Ammon's horn (tissue), 1 donor: ENCODE measurements at regions not wholly inside any gene's neighbourhood (a gene's known extent, or its start where the extent isn't known, plus 50 kb on each side); places are given as distances from the start of the nearest gene placed in this dataset.

ENCODE experiments used
- DNase-seq: peaks from one replicate; pipeline ENCODE4 v3.0.0-alpha.2; 2016; ENCODE audit warnings: low spot score

DNA sequence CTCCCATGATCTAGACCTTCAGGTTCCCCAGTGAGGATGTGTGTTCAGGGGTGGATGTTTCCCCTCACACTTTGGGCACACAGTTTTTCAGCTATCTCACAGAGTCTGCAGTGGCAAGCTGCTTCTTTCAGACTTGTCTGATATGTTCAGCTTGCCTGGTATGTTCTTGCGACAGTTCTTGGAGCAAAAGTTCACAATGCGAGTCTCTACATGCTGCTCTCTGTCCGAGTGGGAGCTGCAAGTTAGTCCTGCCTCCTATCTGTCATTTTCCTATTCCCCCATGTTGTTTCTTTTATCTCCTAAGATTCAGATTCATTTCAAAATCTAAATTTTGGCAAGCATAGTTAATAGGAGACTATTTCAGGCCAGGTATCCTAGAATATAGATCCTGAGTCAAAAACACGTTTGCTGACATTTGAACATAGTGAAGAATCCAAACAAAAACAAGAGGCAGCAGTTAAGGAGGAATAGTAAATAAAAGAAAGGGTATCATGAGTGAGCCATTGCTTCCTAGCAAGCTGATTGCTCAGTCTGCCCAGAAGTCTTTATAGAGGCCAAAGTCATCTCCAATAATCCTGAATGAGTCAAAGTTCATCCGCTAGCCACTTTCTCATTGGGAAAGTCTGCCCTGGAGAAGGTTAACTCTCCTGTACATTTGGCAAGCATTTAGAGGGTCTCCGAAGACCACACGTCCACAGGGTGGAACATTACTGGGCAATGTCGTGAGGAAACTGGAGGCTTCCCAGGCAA, 140.2 kb upstream of the MOCS1 start:
- no peak for DNase-seq

DNA sequence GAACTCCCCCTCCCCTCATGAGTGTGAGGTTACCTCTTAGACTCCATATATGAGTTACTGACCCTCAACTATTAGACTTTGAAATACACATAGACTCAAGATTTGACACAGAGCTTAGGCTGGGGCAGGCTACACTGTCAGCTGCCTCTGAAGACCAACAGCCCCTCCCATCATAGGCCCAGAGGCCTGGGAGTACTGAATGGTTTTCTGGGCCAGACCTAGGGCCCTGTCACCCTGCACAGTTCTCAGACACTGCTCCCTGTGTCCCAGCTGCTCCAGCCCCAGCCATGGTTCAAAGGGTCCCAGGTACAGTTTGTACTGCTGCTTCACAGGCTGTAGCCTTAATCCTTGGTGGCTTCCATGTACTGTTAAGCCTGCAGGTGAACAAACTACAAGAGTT, 132.1 kb upstream of the MOCS1 start:
- no peak for DNase-seq

DNA sequence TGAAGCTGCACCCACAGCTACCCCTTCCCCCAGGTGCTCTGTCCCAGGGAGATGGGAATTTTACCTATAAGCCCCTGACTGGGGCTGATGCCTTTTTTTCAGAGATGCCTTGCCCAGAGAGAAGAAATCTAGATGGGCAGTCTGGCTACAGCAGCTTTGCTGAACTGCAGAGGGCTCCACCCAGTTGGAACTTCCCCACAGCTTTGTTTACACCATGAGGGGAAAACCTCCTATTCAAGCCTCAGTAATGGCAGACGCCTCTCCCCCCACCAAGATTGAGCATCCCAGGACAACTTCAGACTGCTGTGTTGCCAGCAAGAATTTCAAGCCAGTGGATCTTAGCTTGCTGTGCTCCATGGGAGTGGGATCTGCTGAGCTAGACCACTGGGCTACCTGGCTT, 122.6 kb upstream of the MOCS1 start:
- DNase-seq = no peak

DNA sequence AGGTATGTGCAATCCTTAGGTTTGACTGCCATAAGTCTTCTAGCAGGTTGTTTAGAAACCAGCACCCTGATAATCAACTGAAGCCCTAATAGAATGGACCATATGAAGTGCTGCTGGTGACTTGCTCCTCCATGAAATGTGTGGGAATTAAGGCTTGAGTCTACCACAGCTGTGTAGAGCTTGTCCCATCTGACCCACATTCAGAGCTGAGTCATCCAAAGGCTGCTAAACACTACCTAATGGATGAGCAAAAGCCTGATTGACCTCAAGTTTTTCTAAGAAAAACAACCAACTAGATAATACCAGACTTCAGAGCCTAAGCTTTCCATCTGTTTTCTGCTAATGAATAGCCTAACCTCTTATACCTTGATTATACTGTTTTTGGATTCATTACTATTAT, 120.3 kb upstream of the MOCS1 start:
- peak; percentile 3 for DNase-seq

DNA sequence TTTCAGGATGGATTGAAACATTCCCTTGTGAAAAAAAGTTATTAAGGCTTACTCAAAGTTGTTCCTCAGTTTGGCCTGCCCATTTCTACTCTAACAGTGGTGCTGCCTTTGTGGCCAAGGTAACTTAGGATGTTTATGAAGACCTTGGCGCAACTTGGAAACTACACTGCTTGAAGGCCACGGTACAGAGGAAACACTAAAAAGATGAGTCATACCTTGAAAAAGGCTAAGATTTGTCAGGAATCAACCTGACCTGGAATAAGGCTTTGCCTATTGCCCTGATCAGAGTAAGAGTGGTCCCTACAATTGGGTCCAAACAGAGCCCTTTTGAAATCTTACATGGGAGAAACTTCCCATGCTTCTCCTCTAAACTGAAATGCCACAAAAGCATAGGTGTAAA, 119.9 kb upstream of the MOCS1 start:
- no peak for DNase-seq

DNA sequence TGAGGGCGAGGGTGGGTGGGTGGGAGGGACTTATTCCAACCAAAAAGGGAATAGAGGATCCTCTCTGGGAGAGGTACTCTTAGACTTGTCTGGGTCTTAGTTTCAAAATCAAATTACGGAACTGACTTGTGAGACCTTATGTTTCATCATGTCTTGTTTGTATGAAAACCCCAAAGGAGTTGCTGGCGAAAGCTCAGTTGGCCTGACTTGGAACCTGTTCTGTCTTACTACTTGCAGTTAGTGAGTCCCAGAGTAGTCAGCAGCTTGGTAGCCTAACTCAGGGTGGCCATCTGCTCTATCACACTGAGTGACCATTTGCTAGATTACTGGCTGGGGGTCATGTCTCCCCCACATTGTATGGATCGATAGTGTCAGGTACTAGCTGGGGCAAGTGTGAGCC, 114.9 kb upstream of the MOCS1 start:
- no peak for DNase-seq

DNA sequence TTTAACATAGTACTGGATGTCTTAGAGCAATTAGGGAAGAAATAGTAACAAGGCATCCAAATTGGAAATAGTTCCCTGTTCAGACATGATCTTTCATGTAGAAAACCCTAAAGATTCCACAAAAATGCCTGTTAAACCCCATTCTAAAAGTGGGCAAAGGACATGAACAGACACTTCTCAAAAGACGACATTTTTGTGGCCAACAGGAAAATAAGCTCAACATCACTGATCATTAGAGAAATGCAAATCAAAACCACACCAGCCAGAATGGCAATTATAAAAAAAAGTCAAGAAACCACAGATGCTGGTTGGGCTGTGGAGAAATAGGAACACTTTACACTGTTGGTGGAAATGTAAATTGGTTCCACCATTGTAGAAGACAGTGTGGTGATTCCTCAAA, 109.9 kb upstream of the MOCS1 start:
- DNase-seq = no peak

DNA sequence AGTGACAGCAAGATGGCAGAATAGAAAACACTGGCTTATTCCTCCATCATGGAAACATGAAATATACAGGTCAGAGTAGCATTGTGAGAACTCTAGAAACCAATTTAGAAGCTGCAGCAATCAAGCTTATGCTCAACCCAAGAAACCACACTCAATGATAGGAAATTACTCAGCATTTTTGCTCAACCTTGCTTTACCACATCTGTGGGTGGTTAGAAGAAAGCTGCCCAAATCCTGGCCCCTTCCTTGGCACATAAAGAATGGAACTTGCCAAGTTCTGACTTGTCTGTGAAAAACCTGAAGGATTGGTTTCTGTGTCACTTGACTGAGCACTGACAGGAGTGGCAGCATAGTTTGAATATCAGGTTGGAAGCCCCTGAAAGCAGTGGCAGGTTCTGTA, 108.0 kb upstream of the MOCS1 start:
- DNase-seq = no peak

DNA sequence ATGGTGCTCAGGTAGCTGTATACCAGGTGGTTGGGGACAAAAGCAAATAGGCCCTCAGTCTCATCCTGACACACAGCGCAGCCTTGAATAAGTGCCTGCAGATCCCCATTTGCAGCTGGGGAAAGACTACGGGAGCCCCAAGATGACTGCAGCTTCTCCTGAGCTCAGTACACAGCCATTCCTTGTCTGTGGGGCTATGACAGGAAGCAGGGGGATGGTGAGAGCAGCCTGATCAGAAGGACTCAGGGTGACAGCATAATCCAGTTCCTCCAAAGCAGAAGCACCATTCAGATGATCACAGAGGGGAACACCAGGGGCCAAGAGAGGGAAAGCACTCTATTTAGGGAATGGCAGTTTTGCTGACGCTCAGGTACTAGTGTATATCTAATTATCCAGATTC, 104.8 kb upstream of the MOCS1 start:
- no peak for DNase-seq

DNA sequence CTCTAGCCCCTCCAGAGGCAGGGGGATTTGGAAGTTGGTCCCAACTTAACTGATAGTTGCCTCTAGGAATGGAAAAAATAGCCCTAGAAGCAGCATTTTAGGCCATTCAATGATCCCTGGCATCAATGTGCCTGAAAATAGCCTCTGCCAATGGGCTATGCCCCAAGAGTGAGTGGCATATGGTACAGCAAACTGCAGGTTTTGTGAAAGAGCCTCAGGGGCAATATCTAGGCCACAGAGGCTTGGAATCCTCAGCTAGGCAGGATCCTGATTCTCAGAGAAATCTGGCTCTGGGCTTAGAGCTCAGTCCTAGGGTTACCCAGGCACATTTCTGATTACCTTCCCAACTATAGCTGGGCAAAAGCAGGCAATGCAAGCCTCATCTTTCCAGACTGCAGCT, 104.4 kb upstream of the MOCS1 start:
- no peak for DNase-seq

DNA sequence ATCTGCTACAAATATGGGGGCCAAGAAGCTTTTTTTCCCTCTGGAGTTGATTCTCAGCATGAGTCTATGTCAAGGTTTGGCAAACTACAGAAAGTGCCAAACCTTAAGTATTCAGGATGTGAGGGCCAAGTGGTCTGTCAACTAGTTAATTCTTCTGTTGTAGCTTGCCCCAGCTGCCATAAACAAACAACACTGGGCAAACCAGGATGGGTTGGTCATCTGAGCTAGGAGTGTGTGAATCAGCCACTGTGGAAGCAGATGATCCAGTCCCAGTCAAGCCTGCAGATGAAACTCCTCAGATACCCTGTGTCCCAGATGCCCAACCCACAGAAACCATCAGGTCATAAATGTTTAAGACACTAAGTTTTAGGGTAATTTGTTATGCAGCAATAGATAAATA, 103.0 kb upstream of the MOCS1 start:
- no peak for DNase-seq

DNA sequence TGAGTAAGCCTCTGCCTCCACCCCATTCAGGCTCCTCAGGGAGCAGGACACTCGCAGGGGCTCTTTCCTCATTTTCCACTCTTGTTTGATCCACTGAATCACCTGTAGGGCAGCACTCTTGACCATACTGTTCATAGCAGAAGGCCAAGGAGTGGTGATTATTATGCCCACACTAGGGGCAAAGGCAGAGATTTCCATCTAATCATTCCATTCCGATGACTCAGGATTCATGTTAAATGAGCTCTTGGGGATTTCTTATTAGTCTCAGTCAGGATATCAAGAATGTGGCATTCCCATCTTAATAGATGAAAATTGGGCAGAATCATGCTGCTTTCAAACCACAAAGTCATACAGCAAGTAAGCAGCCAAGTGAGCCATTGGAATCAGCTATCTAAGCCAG, 101.9 kb upstream of the MOCS1 start:
- DNase-seq = no peak

DNA sequence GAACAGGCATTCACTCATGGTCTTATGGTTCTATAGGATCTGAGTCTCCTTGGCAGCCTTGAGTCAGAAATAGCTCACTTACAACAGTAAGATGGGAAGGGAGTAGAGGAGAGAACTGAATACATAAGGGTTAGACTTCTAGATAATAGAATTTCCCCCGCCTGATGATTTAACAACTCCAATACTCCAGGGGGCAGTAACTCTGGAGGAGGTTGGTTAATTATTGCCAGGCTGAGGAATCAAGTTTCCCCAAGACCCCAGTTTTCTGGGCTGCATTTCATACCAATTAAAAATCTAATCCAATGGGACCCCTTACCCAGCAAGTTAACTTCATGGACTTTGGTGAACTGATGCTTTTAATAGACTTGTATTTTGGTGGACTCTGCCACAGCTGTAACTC, 94.2 kb upstream of the MOCS1 start:
- no peak for DNase-seq

DNA sequence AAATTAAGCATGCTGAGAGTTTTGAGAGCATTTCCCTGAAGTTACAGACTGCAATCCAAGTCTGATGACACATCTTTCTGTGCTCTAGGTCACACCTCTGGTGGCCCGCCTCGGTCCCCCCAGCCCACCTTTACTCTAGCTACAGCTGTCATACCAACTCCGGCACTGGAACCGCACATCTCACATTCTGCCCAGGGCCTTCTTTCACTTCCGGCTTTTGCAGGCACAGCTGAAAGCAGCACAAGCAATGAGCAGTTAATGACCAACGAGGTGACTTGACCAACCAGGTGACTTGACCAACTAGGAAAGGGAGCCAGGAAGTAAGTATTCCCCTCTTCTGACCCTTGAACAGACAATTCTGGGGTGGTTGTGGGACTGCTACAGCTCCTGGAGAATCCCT, 88.6 kb upstream of the MOCS1 start:
- no peak for DNase-seq

DNA sequence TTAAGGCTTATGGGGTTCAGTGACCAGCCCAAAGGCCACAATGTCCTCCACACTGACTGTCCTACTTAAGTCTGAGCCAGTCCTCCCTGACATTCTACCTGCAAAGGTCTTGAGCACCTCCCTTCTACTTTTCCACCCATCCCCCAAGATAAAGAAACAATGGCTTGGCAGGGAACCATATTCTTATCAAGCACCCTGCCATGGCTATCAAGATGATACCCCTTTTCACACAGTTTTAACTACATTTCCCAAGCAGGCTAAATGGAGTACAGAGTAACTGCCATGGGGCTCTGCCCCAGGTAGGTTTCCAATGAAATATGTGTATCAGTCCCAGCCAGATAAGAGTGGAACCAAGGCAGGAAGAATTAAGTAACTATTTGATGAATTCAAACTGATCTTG, 85.9 kb upstream of the MOCS1 start:
- DNase-seq = no peak

DNA sequence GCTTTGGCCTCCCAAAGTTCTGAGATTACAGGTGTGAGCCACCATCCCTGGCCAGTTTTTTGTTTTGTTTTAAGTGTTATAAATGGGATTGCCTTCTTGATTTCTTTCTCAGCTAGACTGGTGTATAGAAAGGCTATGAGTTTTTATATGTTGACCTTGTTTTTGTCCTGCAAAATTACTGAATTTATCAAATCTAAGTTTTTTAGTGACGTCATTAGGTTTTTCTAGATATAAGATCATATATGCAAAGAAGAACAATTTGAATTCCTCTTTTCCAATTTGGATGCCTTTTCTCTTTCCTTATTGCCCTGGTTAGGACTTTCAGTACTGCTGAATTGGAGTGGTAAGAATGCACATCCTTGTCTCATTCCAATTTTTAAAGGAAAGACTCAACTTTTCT, 81.3 kb upstream of the MOCS1 start:
- DNase-seq = no peak

DNA sequence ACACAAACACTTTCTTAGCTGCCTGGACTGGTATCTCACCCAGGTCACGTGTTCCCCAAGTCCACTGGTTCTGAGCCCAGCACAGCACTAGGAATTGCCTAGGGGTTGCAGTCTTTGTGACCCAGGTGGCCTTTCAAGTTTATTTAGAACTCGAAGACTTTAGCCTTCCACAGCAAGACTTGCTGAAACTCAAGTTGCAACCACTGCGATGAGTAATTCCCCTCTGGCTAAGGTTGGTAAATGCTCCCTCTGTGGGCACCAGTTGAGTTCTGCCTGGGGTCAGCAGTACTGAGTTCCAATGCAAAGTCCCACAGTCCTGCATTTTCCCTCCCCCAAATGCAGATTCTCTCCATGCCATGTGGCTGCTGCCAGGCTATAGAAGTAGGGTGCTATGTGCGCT, 77.6 kb upstream of the MOCS1 start:
- no peak for DNase-seq

DNA sequence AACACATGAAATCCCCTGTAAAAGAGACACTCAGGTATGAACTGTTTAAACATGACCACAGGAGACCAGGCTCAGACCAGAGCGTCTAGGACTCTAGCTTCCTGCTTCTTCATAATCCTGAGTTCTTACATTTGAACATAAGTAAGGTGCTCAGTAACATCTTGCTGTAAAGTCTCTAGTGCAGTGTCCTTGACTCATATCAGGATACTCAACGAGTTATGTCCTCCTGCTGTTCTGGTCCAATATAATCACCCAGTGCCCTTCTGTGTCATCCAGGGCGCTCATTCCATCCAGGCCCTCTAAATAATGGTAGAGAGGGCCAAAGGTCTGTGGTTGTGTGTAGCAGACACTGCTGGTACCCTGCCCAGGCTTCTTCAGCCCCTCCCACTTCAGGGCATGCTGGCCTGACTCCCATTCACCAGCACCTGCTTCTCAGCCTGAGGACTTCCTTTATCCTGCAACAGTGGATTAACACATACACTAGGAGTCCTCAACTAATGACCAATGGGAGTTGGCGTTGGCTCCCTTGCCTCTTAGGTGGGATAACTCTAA, 66.8 kb upstream of the MOCS1 start:
- no peak for DNase-seq

DNA sequence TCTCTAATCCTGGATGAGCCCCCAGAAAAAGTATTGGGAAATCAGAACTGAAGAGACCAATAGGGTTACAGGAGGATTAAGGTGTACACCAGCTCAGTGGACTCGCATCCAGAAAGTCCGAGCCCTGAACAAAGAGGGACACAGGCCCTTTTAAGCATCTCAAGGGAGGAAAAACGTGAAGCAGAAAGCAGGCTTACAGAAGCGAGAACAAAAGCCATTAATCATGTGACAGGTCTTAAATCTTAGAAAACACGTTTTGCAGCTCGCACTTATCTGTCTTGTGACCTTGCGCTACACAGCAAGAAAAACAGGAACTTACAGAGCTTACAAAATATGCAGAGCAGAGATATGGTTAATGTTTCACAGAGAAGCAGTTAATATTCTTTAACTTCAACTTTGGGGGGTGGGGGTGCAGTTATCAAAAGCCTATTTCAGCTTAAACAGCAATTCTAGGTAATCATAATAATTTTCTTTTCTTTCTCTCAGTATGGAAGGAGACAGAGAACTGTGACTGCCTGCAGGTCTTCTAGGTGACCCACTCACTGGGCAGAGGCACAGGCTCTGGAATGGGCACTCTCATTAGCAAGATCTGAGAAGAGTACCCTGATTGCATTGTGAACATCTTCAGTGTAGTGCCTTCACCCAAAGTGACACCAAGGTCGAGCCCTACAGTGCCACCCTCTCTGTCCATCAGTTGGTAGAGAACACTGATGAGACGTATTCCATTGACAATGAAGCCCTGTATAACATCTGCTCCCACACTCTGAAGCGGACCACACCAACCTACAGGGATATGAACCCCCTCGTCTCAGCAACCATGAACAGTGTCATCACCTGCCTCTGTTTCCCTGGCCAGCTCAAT, 65.0 kb upstream of the MOCS1 start:
- no peak for DNase-seq

DNA sequence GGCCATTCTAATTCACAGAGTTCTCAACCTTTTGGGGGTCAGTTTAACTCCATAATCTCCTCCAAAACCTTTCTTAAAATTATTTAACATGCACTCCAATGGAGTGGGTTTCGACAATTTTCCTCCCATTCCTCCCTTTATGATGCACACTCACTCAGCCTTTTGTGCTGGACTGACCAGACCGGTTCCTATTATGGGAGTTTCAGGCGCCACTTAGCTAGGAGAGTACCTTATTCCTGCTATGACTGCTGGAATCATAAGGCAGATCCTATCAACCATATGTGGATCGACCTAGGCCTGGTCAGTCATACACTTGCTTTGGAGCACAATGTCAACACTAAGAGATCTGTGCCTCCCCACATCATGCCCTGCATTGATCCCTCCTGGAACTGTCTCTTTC, 63.9 kb upstream of the MOCS1 start:
- DNase-seq = no peak

DNA sequence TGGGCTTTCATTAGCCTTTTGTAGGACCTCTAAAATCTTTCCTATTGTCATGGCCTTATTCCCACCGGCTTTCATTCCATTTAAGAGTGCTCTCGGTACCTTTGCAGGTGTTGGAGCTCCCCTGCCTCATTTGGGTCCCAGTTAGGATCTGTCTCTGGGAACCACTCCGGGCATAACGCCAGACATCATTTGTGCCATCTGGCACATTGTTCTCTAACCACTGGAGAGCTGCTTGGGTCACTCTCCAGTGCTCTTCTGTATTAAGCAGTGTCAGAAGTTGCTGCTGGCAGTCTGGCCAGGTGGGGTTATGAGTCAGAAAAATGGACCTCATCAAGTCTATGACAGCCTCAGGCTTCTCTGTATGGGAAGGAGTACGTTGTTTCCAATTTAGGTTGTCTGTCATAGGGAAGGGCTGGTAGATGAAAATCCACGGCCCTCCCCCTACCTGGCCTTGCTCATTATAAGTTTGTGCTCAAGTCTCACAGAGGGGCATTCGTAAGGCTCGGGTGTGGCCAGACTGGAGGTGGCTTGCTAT, 62.9 kb upstream of the MOCS1 start:
- DNase-seq = no peak

DNA sequence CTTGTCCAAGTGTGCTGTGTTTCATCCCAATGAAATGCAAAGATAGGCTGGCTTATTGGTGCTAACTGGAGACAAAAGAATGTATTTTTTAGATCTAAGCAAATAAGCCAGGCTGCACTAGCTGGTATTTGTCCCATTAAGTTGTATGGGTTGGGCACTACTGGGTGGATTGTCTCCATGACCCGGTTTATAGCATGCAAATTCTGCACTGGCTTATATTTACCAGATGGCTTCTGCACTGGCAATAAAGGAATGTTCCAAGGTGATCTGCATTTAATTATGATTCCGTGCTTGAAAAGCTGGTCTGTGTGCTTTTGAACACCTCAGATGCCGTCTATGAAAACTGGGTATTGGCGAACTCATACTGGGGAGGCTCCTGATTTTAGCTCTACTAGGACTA, 61.4 kb upstream of the MOCS1 start:
- no peak for DNase-seq
